ENCODE measurements at regions not wholly inside any gene's neighbourhood (a gene's known extent, or its start where the extent isn't known, plus 50 kb on each side); places are given as distances from the start of the nearest gene placed in this dataset.

GRCh38 chr1:2942410-2942809, 78.9 kb upstream of the ACTRT2 start:
- TF ChIP-seq, protein P1, sequence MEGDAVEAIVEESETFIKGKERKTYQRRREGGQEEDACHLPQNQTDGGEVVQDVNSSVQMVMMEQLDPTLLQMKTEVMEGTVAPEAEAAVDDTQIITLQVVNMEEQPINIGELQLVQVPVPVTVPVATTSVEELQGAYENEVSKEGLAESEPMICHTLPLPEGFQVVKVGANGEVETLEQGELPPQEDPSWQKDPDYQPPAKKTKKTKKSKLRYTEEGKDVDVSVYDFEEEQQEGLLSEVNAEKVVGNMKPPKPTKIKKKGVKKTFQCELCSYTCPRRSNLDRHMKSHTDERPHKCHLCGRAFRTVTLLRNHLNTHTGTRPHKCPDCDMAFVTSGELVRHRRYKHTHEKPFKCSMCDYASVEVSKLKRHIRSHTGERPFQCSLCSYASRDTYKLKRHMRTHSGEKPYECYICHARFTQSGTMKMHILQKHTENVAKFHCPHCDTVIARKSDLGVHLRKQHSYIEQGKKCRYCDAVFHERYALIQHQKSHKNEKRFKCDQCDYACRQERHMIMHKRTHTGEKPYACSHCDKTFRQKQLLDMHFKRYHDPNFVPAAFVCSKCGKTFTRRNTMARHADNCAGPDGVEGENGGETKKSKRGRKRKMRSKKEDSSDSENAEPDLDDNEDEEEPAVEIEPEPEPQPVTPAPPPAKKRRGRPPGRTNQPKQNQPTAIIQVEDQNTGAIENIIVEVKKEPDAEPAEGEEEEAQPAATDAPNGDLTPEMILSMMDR (IDR thresholded peaks at IDR 0.05), result no peak
- no peak for TF ChIP-seq POLR2A (IDR thresholded peaks at IDR 0.05)
- no peaks in the 10 kb centered on the region for H3K27me3 ChIP-seq
- WGBS, 2 donors, result 85 to 86% methylated on average over 5 of the region's 5 CpGs

GRCh38 chr1:2943686-2944260, 77.5 kb upstream of the ACTRT2 start:
- Histone ChIP-seq H3K27ac (no peak overlapping the region), H3K27me3 (no peaks in the 10 kb centered on the region), H3K4me3 (no peak overlapping the region), H3K36me3 (ENCODE audit: low read depth, missing control alignments) (no peaks in the 10 kb centered on the region), H3K4me1 (no peaks in the 10 kb centered on the region), H3K9me3 (no peaks in the 10 kb centered on the region)
- WGBS, 2 donors, result 83 to 90% methylated on average over 7 of the region's 7 CpGs
- no peak for DNase-seq
- TF ChIP-seq POLR2A (IDR thresholded peaks at IDR 0.05), result no peak
- TF ChIP-seq, protein P1 (IDR thresholded peaks at IDR 0.05), result no peak
- intact Hi-C loops (cut with DNase I; ENCODE audit: low total_unique reads), result no loop called here

More at GRCh38 chr1:2942410-2942809, 78.9 kb upstream of the ACTRT2 start:
- H3K9me3 ChIP-seq, result no peaks in the 10 kb centered on the region
- no peak for DNase-seq
- no peaks in the 10 kb centered on the region for H3K36me3 ChIP-seq (ENCODE audit: low read depth, missing control alignments)
- intact Hi-C loops (cut with DNase I; ENCODE audit: low total_unique reads), result no loop called here
- H3K4me3 ChIP-seq, result no peak overlapping the region
- H3K27ac ChIP-seq, result no peak overlapping the region
- no peaks in the 10 kb centered on the region for H3K4me1 ChIP-seq

DNA sequence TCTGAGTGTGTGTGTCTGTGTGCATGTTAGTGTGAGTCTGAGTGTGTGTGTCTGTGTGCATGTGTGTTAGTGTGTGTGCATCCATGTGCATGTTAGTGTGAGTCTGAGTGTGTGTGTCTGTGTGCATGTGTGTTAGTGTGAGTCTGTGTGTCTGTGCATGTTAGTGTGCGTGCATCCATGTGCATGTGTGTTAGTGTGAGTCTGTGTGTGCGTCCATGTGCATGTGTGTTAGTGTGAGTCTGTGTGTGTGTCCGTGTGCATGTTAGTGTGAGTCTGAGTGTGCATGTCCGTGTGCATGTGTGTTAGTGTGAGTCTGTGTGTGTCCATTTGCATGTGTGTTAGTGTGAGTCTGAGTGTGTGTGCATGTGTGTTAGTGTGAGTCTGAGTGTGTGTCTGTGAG, 76.6 kb upstream of the ACTRT2 start:
- H3K27me3 ChIP-seq, result no peaks in the 10 kb centered on the region
- intact Hi-C loops (cut with DNase I; ENCODE audit: low total_unique reads), result no loop called here
- no peaks in the 10 kb centered on the region for H3K9me3 ChIP-seq
- WGBS, 2 donors, result 59 to 82% methylated on average over 4 of the region's 4 CpGs
- no peak overlapping the region for H3K27ac ChIP-seq
- no peaks in the 10 kb centered on the region for H3K36me3 ChIP-seq (ENCODE audit: low read depth, missing control alignments)
- no peaks in the 10 kb centered on the region for H3K4me1 ChIP-seq
- no peak overlapping the region for H3K4me3 ChIP-seq
- TF ChIP-seq POLR2A (IDR thresholded peaks at IDR 0.05), result no peak
- TF ChIP-seq, protein P1 (IDR thresholded peaks at IDR 0.05), result no peak
- no peak for DNase-seq

DNA sequence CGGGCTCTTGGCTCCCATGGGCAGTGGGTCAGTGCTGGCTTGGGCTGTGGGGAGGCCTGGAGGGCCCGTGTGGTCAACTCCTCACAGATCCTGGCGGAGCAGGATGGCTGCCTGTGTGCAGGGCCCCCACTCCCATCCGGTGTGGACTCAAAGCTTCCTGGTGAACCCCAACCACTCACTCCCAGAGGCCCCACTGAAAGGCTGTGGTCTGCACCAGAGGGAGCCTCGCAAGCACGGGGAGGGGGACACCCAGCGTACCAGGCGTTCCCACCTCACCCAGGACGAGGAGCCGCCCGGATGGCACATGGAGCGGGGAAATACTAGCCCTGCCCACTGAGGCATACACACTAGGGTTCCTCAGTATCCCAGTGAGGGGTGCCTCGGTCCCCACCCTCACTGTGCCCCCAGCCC, 75.4 kb upstream of the ACTRT2 start:
- DNase-seq, result no peak
- H3K36me3 ChIP-seq (ENCODE audit: low read depth, missing control alignments), result no peaks in the 10 kb centered on the region
- whole genome bisulfite sequencing, 2 donors, result 90 to 94% methylated on average over 13 of the region's 13 CpGs
- intact Hi-C loops (cut with DNase I; ENCODE audit: low total_unique reads), result no loop called here
- no peaks in the 10 kb centered on the region for H3K4me1 ChIP-seq
- H3K4me3 ChIP-seq, result no peak overlapping the region
- no peak overlapping the region for H3K27ac ChIP-seq
- H3K9me3 ChIP-seq, result no peaks in the 10 kb centered on the region
- no peaks in the 10 kb centered on the region for H3K27me3 ChIP-seq
- TF ChIP-seq POLR2A (IDR thresholded peaks at IDR 0.05), result no peak
- TF ChIP-seq, protein P1 (IDR thresholded peaks at IDR 0.05), result no peak

DNA sequence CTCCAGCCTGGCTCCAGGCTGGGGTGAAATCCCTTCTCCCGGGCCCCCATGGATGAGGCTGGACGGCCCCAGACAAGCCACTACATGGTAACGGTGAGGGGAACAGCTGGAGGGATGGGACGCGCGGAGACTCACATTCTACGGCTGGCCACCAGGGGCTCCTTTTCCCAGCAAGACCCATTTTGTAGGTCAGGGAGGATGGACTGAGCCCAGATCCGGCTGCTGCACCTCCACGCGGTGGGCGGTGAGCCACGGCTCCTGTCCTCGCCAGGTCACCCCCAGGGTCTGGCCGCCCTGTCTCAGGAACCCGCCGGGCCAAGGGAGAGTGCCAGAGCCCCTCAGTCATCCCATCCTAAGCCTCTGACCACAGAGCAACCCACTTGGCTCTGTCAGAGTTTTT, 75.0 kb upstream of the ACTRT2 start:
- intact Hi-C loops (cut with DNase I; ENCODE audit: low total_unique reads), result no loop called here
- no peaks in the 10 kb centered on the region for H3K4me1 ChIP-seq
- 67 to 83% methylated on average over 15 to 16 of the region's 16 CpGs for WGBS, 2 donors
- H3K36me3 ChIP-seq (ENCODE audit: low read depth, missing control alignments), result no peaks in the 10 kb centered on the region
- H3K9me3 ChIP-seq, result no peaks in the 10 kb centered on the region
- no peaks in the 10 kb centered on the region for H3K27me3 ChIP-seq
- DNase-seq, result no peak
- TF ChIP-seq POLR2A (IDR thresholded peaks at IDR 0.05), result no peak
- TF ChIP-seq, protein P1 (IDR thresholded peaks at IDR 0.05), result no peak
- no peak overlapping the region for H3K4me3 ChIP-seq
- no peak overlapping the region for H3K27ac ChIP-seq

Data from testis (tissue), 2 donors.